ENCODE measurements at regions not wholly inside any gene's neighbourhood (a gene's known extent, or its start where the extent isn't known, plus 50 kb on each side); places are given as distances from the start of the nearest gene placed in this dataset.
"Not testable (repeated sequence)": the region's sequence is repeated elsewhere in the genome, so short reads cannot be mapped to it uniquely, and the experiment has no call there.

GRCh38 chr2:128511731-128512378, 193.2 kb upstream of the HS6ST1 start:
- no peaks in the 10 kb centered on the region for H3K27me3 ChIP-seq (ENCODE audit: control insufficient read depth, insufficient read depth, low read length)
- no peak overlapping the region for H3K4me3 ChIP-seq (ENCODE audit: low read depth, low read length)
- H3K27ac ChIP-seq (ENCODE audit: low read depth, low read length) = no peak overlapping the region
- no peak overlapping the region for H3K9ac ChIP-seq (ENCODE audit: low read depth, low read length)
- H3K4me1 ChIP-seq (ENCODE audit: control insufficient read depth, insufficient read depth, low read length) = peaks cover 3% of the 10 kb centered on the region; the same call in 1 of the 2 replicates
- no peaks in the 10 kb centered on the region for H3K9me3 ChIP-seq (ENCODE audit: control insufficient read depth, insufficient read depth, low read length)
- no peaks in the 10 kb centered on the region for H3K36me3 ChIP-seq (ENCODE audit: control insufficient read depth, insufficient read depth, low read length)

GRCh38 chr2:128512379-128513115, 193.9 kb upstream of the HS6ST1 start:
- Histone ChIP-seq H3K36me3 (ENCODE audit: control insufficient read depth, insufficient read depth, low read length) (no peaks in the 10 kb centered on the region), H3K9ac (ENCODE audit: low read depth, low read length) (no peak overlapping the region), H3K4me1 (ENCODE audit: control insufficient read depth, insufficient read depth, low read length) (peaks cover 9% of the 10 kb centered on the region; the same call in 1 of the 2 replicates), H3K9me3 (ENCODE audit: control insufficient read depth, insufficient read depth, low read length) (no peaks in the 10 kb centered on the region), H3K27ac (ENCODE audit: low read depth, low read length) (no peak overlapping the region), H3K4me3 (ENCODE audit: low read depth, low read length) (no peak overlapping the region), H3K27me3 (ENCODE audit: control insufficient read depth, insufficient read depth, low read length) (no peaks in the 10 kb centered on the region)

- peaks cover 9% of the 10 kb centered on the region; the same call in 1 of the 2 replicates for H3K4me1 ChIP-seq (ENCODE audit: control insufficient read depth, insufficient read depth, low read length)
- H3K27me3 ChIP-seq (ENCODE audit: control insufficient read depth, insufficient read depth, low read length) = no peaks in the 10 kb centered on the region
- H3K36me3 ChIP-seq (ENCODE audit: control insufficient read depth, insufficient read depth, low read length) = no peaks in the 10 kb centered on the region
- no peak overlapping the region for H3K4me3 ChIP-seq (ENCODE audit: low read depth, low read length)
- no peak overlapping the region for H3K9ac ChIP-seq (ENCODE audit: low read depth, low read length)
- H3K27ac ChIP-seq (ENCODE audit: low read depth, low read length) = no peak overlapping the region
- H3K9me3 ChIP-seq (ENCODE audit: control insufficient read depth, insufficient read depth, low read length) = no peaks in the 10 kb centered on the region
Observed at GRCh38 chr2:128513116-128513960, 194.7 kb upstream of the HS6ST1 start.

- Histone ChIP-seq H3K4me1 (ENCODE audit: control insufficient read depth, insufficient read depth, low read length) (peaks cover 9% of the 10 kb centered on the region; the same call in 1 of the 2 replicates), H3K9me3 (ENCODE audit: control insufficient read depth, insufficient read depth, low read length) (no peaks in the 10 kb centered on the region), H3K27ac (ENCODE audit: low read depth, low read length) (no peak overlapping the region), H3K27me3 (ENCODE audit: control insufficient read depth, insufficient read depth, low read length) (no peaks in the 10 kb centered on the region), H3K9ac (ENCODE audit: low read depth, low read length) (no peak overlapping the region), H3K36me3 (ENCODE audit: control insufficient read depth, insufficient read depth, low read length) (no peaks in the 10 kb centered on the region), H3K4me3 (ENCODE audit: low read depth, low read length) (no peak overlapping the region)
Observed at GRCh38 chr2:128513961-128514283, 195.3 kb upstream of the HS6ST1 start.

GRCh38 chr2:128514555-128514955, 195.9 kb upstream of the HS6ST1 start:
- Histone ChIP-seq H3K9ac (ENCODE audit: low read depth, low read length) (no peak overlapping the region), H3K27me3 (ENCODE audit: control insufficient read depth, insufficient read depth, low read length) (no peaks in the 10 kb centered on the region), H3K4me1 (ENCODE audit: control insufficient read depth, insufficient read depth, low read length) (peaks cover 9% of the 10 kb centered on the region; the same call in 1 of the 2 replicates), H3K27ac (ENCODE audit: low read depth, low read length) (no peak overlapping the region), H3K36me3 (ENCODE audit: control insufficient read depth, insufficient read depth, low read length) (no peaks in the 10 kb centered on the region), H3K9me3 (ENCODE audit: control insufficient read depth, insufficient read depth, low read length) (no peaks in the 10 kb centered on the region), H3K4me3 (ENCODE audit: low read depth, low read length) (no peak overlapping the region)

GRCh38 chr2:128516938-128517337, 198.3 kb upstream of the HS6ST1 start:
- Histone ChIP-seq H3K4me3 (ENCODE audit: low read depth, low read length) (no peak overlapping the region), H3K4me1 (ENCODE audit: control insufficient read depth, insufficient read depth, low read length) (peaks cover 9% of the 10 kb centered on the region; the same call in 1 of the 2 replicates), H3K36me3 (ENCODE audit: control insufficient read depth, insufficient read depth, low read length) (no peaks in the 10 kb centered on the region), H3K27ac (ENCODE audit: low read depth, low read length) (no peak overlapping the region), H3K9me3 (ENCODE audit: control insufficient read depth, insufficient read depth, low read length) (no peaks in the 10 kb centered on the region), H3K9ac (ENCODE audit: low read depth, low read length) (no peak overlapping the region), H3K27me3 (ENCODE audit: control insufficient read depth, insufficient read depth, low read length) (no peaks in the 10 kb centered on the region)

GRCh38 chr2:128519028-128519427, 200.4 kb upstream of the HS6ST1 start:
- not testable (repeated sequence) for H3K4me3 ChIP-seq (ENCODE audit: low read depth, low read length); H3K27ac ChIP-seq (ENCODE audit: low read depth, low read length); H3K9ac ChIP-seq (ENCODE audit: low read depth, low read length); H3K27me3 ChIP-seq (ENCODE audit: control insufficient read depth, insufficient read depth, low read length); H3K9me3 ChIP-seq (ENCODE audit: control insufficient read depth, insufficient read depth, low read length); H3K4me1 ChIP-seq (ENCODE audit: control insufficient read depth, insufficient read depth, low read length); H3K36me3 ChIP-seq (ENCODE audit: control insufficient read depth, insufficient read depth, low read length)

- no peak overlapping the region for H3K4me3 ChIP-seq (ENCODE audit: low read depth, low read length)
- no peak overlapping the region for H3K9ac ChIP-seq (ENCODE audit: low read depth, low read length)
- H3K36me3 ChIP-seq (ENCODE audit: control insufficient read depth, insufficient read depth, low read length) = no peaks in the 10 kb centered on the region
- no peaks in the 10 kb centered on the region for H3K27me3 ChIP-seq (ENCODE audit: control insufficient read depth, insufficient read depth, low read length)
- H3K9me3 ChIP-seq (ENCODE audit: control insufficient read depth, insufficient read depth, low read length) = no peaks in the 10 kb centered on the region
- no peak overlapping the region for H3K27ac ChIP-seq (ENCODE audit: low read depth, low read length)
- peaks cover 9% of the 10 kb centered on the region; the same call in 1 of the 2 replicates for H3K4me1 ChIP-seq (ENCODE audit: control insufficient read depth, insufficient read depth, low read length)
Observed at GRCh38 chr2:128519517-128520215, 201.0 kb upstream of the HS6ST1 start.

- Histone ChIP-seq H3K36me3 (ENCODE audit: control insufficient read depth, insufficient read depth, low read length) (no peaks in the 10 kb centered on the region), H3K9me3 (ENCODE audit: control insufficient read depth, insufficient read depth, low read length) (no peaks in the 10 kb centered on the region), H3K4me1 (ENCODE audit: control insufficient read depth, insufficient read depth, low read length) (peaks cover 9% of the 10 kb centered on the region; the same call in 1 of the 2 replicates), H3K4me3 (ENCODE audit: low read depth, low read length) (no peak overlapping the region), H3K27ac (ENCODE audit: low read depth, low read length) (no peak overlapping the region), H3K27me3 (ENCODE audit: control insufficient read depth, insufficient read depth, low read length) (no peaks in the 10 kb centered on the region), H3K9ac (ENCODE audit: low read depth, low read length) (no peak overlapping the region)
Observed at GRCh38 chr2:128520340-128520739, 201.7 kb upstream of the HS6ST1 start.

- Histone ChIP-seq H3K36me3 (ENCODE audit: control insufficient read depth, insufficient read depth, low read length) (no peaks in the 10 kb centered on the region), H3K4me3 (ENCODE audit: low read depth, low read length) (no peak overlapping the region), H3K27me3 (ENCODE audit: control insufficient read depth, insufficient read depth, low read length) (no peaks in the 10 kb centered on the region), H3K4me1 (ENCODE audit: control insufficient read depth, insufficient read depth, low read length) (peaks cover 9% of the 10 kb centered on the region; the same call in 1 of the 2 replicates), H3K9me3 (ENCODE audit: control insufficient read depth, insufficient read depth, low read length) (no peaks in the 10 kb centered on the region), H3K27ac (ENCODE audit: low read depth, low read length) (no peak overlapping the region), H3K9ac (ENCODE audit: low read depth, low read length) (no peak overlapping the region)
Observed at GRCh38 chr2:128520791-128521190, 202.1 kb upstream of the HS6ST1 start.
